ENCODE measurements at regions not wholly inside any gene's neighbourhood (a gene's known extent, or its start where the extent isn't known, plus 50 kb on each side); places are given as distances from the start of the nearest gene placed in this dataset.

GRCh38 chr18:10013621-10014543 lies 100.1 kb downstream of the VAPA start:
- no peak for ATAC-seq

GRCh38 chr18:10015288-10015701 lies 101.5 kb downstream of the VAPA start:
- Histone ChIP-seq H3K36me3 (no peaks in the 10 kb centered on the region), H3K27me3 (no peaks in the 10 kb centered on the region), H3K4me3 (no peak overlapping the region), H3K4me1 (peaks cover 9 to 41% of the 10 kb centered on the region in 2 donors), H3K9me3 (no peaks in the 10 kb centered on the region), H3K27ac (no peak overlapping the region)
- DNase-seq = no peak
- intact Hi-C loops (cut with DNase I) = loop anchor here in 1 of 2 donors (10.0 kb wide), 1 partner anchor 500 kb away; no protein-coding TSS in a partner anchor
- ATAC-seq = no peak
- TF ChIP-seq CTCF (IDR thresholded peaks at IDR 0.05) = no peak

More at GRCh38 chr18:10013621-10014543, 100.1 kb downstream of the VAPA start:
- intact Hi-C loops (cut with DNase I) = loop anchor here in 1 of 2 donors (10.0 kb wide), 1 partner anchor 501 kb away; no protein-coding TSS in a partner anchor
- Histone ChIP-seq H3K36me3 (no peaks in the 10 kb centered on the region), H3K9me3 (no peaks in the 10 kb centered on the region), H3K4me3 (no peak overlapping the region), H3K27ac (no peak overlapping the region), H3K27me3 (no peaks in the 10 kb centered on the region), H3K4me1 (peaks cover 9 to 30% of the 10 kb centered on the region in 2 donors)
- no peak for TF ChIP-seq CTCF (IDR thresholded peaks at IDR 0.05)
- no peak for DNase-seq

- Histone ChIP-seq H3K36me3 (no peaks in the 10 kb centered on the region), H3K4me1 (peaks cover 15 to 42% of the 10 kb centered on the region in 2 donors), H3K9me3 (no peaks in the 10 kb centered on the region), H3K27me3 (no peaks in the 10 kb centered on the region), H3K27ac (peak overlapping the region in 1 of 2 donors; percentile 42), H3K4me3 (no peak overlapping the region)
- ATAC-seq (peak; percentile 57), DNase-seq (peak in 1 of 4 donors; percentile 42)
- intact Hi-C loops (cut with DNase I) = loop anchor here in 1 of 2 donors (10.0 kb wide), 1 partner anchor 499 kb away; no protein-coding TSS in a partner anchor
- TF ChIP-seq CTCF (IDR thresholded peaks at IDR 0.05) = peak in 1 of 2 donors; percentile 18
Measured at GRCh38 chr18:10015941-10016819, 102.4 kb downstream of the VAPA start.

GRCh38 chr18:10017043-10017442 lies 103.2 kb downstream of the VAPA start:
- intact Hi-C loops (cut with DNase I) = loop anchor here in 1 of 2 donors (10.0 kb wide), 1 partner anchor 498 kb away; no protein-coding TSS in a partner anchor
- no peak overlapping the region for H3K4me3 ChIP-seq
- H3K36me3 ChIP-seq = no peaks in the 10 kb centered on the region
- H3K9me3 ChIP-seq = no peaks in the 10 kb centered on the region
- DNase-seq = no peak
- H3K4me1 ChIP-seq = peaks cover 15 to 42% of the 10 kb centered on the region in 2 donors
- no peaks in the 10 kb centered on the region for H3K27me3 ChIP-seq
- no peak for ATAC-seq
- H3K27ac ChIP-seq = peak overlapping the region in 1 of 2 donors; percentile 42
- TF ChIP-seq CTCF (IDR thresholded peaks at IDR 0.05) = no peak
